ENCODE measurements at regions not wholly inside any gene's neighbourhood (a gene's known extent, or its start where the extent isn't known, plus 50 kb on each side); places are given as distances from the start of the nearest gene placed in this dataset.

- no peak overlapping the region for H3K9ac ChIP-seq
- peaks cover 16% of the 10 kb centered on the region; the same call in 1 of the 2 replicates for H3K27me3 ChIP-seq (ENCODE audit: insufficient read depth, low read depth)
Measured at GRCh38 chr1:30405631-30406212, 317.7 kb downstream of the MATN1 start.

GRCh38 chr1:30405081-30405480, 318.3 kb downstream of the MATN1 start:
- H3K79me2 ChIP-seq (ENCODE audit: insufficient read depth, low read depth): no peaks in the 10 kb centered on the region
- H3K9ac ChIP-seq: no peak overlapping the region
- TF ChIP-seq CTCF (conservative IDR thresholded peaks at IDR 0.05; ENCODE audit: low read depth, low read length): no peak
- H3K4me2 ChIP-seq: no peak overlapping the region
- H2AFZ ChIP-seq (ENCODE audit: low read depth): no peak overlapping the region
- H3K27ac ChIP-seq: no peak overlapping the region
- H4K20me1 ChIP-seq (ENCODE audit: insufficient read depth): no peaks in the 10 kb centered on the region
- no peaks in the 10 kb centered on the region for H3K4me1 ChIP-seq (ENCODE audit: low read depth, poor library complexity, severe bottlenecking)
- H3K27me3 ChIP-seq (ENCODE audit: insufficient read depth, low read depth): peaks cover 16% of the 10 kb centered on the region; the same call in 1 of the 2 replicates
- H3K36me3 ChIP-seq (ENCODE audit: insufficient read depth): no peaks in the 10 kb centered on the region
- H3K4me3 ChIP-seq (IDR thresholded peaks at IDR 0.05; ENCODE audit: insufficient read depth, low read depth, low read length): no peak overlapping the region

More at GRCh38 chr1:30405631-30406212, 317.7 kb downstream of the MATN1 start:
- Histone ChIP-seq H2AFZ (ENCODE audit: low read depth) (no peak overlapping the region), H3K4me1 (ENCODE audit: low read depth, poor library complexity, severe bottlenecking) (no peaks in the 10 kb centered on the region), H3K79me2 (ENCODE audit: insufficient read depth, low read depth) (no peaks in the 10 kb centered on the region), H4K20me1 (ENCODE audit: insufficient read depth) (no peaks in the 10 kb centered on the region), H3K36me3 (ENCODE audit: insufficient read depth) (no peaks in the 10 kb centered on the region), H3K4me3 (IDR thresholded peaks at IDR 0.05; ENCODE audit: insufficient read depth, low read depth, low read length) (no peak overlapping the region), H3K4me2 (no peak overlapping the region), H3K27ac (no peak overlapping the region)
- TF ChIP-seq CTCF (conservative IDR thresholded peaks at IDR 0.05; ENCODE audit: low read depth, low read length): no peak

GRCh38 chr1:30404341-30404740, 319.0 kb downstream of the MATN1 start:
- Histone ChIP-seq H2AFZ (ENCODE audit: low read depth) (no peak overlapping the region), H3K4me1 (ENCODE audit: low read depth, poor library complexity, severe bottlenecking) (no peaks in the 10 kb centered on the region), H3K79me2 (ENCODE audit: insufficient read depth, low read depth) (no peaks in the 10 kb centered on the region), H3K4me3 (IDR thresholded peaks at IDR 0.05; ENCODE audit: insufficient read depth, low read depth, low read length) (no peak overlapping the region), H4K20me1 (ENCODE audit: insufficient read depth) (no peaks in the 10 kb centered on the region), H3K27ac (no peak overlapping the region), H3K4me2 (no peak overlapping the region), H3K36me3 (ENCODE audit: insufficient read depth) (no peaks in the 10 kb centered on the region), H3K9ac (no peak overlapping the region), H3K27me3 (ENCODE audit: insufficient read depth, low read depth) (peaks cover 16% of the 10 kb centered on the region; the same call in 1 of the 2 replicates)
- TF ChIP-seq CTCF (conservative IDR thresholded peaks at IDR 0.05; ENCODE audit: low read depth, low read length): no peak

GRCh38 chr1:30403726-30404125, 319.7 kb downstream of the MATN1 start:
- Histone ChIP-seq H3K79me2 (ENCODE audit: insufficient read depth, low read depth) (no peaks in the 10 kb centered on the region), H3K27ac (no peak overlapping the region), H3K4me1 (ENCODE audit: low read depth, poor library complexity, severe bottlenecking) (no peaks in the 10 kb centered on the region), H3K9ac (no peak overlapping the region), H3K4me3 (IDR thresholded peaks at IDR 0.05; ENCODE audit: insufficient read depth, low read depth, low read length) (no peak overlapping the region), H4K20me1 (ENCODE audit: insufficient read depth) (no peaks in the 10 kb centered on the region), H3K27me3 (ENCODE audit: insufficient read depth, low read depth) (peaks cover 12% of the 10 kb centered on the region; the same call in 1 of the 2 replicates), H2AFZ (ENCODE audit: low read depth) (no peak overlapping the region), H3K36me3 (ENCODE audit: insufficient read depth) (no peaks in the 10 kb centered on the region), H3K4me2 (no peak overlapping the region)
- TF ChIP-seq CTCF (conservative IDR thresholded peaks at IDR 0.05; ENCODE audit: low read depth, low read length): no peak

Measured in KMS-11 (cell line).